ENCODE measurements at regions not wholly inside any gene's neighbourhood (a gene's known extent, or its start where the extent isn't known, plus 50 kb on each side); places are given as distances from the start of the nearest gene placed in this dataset.

- TF ChIP-seq, protein P1, sequence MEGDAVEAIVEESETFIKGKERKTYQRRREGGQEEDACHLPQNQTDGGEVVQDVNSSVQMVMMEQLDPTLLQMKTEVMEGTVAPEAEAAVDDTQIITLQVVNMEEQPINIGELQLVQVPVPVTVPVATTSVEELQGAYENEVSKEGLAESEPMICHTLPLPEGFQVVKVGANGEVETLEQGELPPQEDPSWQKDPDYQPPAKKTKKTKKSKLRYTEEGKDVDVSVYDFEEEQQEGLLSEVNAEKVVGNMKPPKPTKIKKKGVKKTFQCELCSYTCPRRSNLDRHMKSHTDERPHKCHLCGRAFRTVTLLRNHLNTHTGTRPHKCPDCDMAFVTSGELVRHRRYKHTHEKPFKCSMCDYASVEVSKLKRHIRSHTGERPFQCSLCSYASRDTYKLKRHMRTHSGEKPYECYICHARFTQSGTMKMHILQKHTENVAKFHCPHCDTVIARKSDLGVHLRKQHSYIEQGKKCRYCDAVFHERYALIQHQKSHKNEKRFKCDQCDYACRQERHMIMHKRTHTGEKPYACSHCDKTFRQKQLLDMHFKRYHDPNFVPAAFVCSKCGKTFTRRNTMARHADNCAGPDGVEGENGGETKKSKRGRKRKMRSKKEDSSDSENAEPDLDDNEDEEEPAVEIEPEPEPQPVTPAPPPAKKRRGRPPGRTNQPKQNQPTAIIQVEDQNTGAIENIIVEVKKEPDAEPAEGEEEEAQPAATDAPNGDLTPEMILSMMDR (IDR thresholded peaks at IDR 0.05), result no peak
- TF ChIP-seq EZH2 (IDR thresholded peaks at IDR 0.05) (no peak), EZH2phosphoT487 (IDR thresholded peaks at IDR 0.05) (no peak)
These were observed 125.1 kb upstream of the CARMIL1 start for GRCh38 chr6:25154034-25154596.

Measured in neural progenitor cell (in vitro differentiated cells).